Sigmoid colon (tissue), 3 donors: ENCODE measurements at regions not wholly inside any gene's neighbourhood (a gene's known extent, or its start where the extent isn't known, plus 50 kb on each side); places are given as distances from the start of the nearest gene placed in this dataset.

Experiments
- CTCF ChIP-seq, 4 experiments: fragments of 450-650 bp in 3 of 4; fragments of 200-600 bp in 1 of 4; IDR thresholded peaks; one replicate each; pipeline ENCODE4 v1.5.1; 2016 to 2019; ENCODE audit warnings: antibody characterized with exemption in 4 of 4, mild to moderate bottlenecking in 3 of 4, moderate library complexity in 2 of 4
- POLR2A ChIP-seq, 2 donors: fragments of 450-650 bp; IDR thresholded peaks; one replicate each; pipeline ENCODE4 v1.6.1; 2016; ENCODE audit warnings: antibody characterized with exemption in 2 of 2, mild to moderate bottlenecking in 2 of 2, moderate library complexity in 2 of 2

GRCh38 chr10:131731780-131732630 lies 168.8 kb upstream of the PPP2R2D start:
- no peak for TF ChIP-seq POLR2A (IDR thresholded peaks at IDR 0.05)
- TF ChIP-seq CTCF (IDR thresholded peaks at IDR 0.05): no peak
